Erythroblast (primary cell): ENCODE measurements at regions not wholly inside any gene's neighbourhood (a gene's known extent, or its start where the extent isn't known, plus 50 kb on each side); places are given as distances from the start of the nearest gene placed in this dataset.
"Not testable (repeated sequence)": the region's sequence is repeated elsewhere in the genome, so short reads cannot be mapped to it uniquely, and the experiment has no call there.

ENCODE experiments used
- GATA1 ChIP-seq: IDR thresholded peaks from 2 replicates; pipeline ENCODE4 v1.6.1; 2011; ENCODE audit warnings: low read depth, mild to moderate bottlenecking, control low read depth, low read length, moderate library complexity
- POLR2A ChIP-seq: IDR thresholded peaks from 2 replicates; pipeline ENCODE4 v1.6.1; 2011; ENCODE audit warnings: mild to moderate bottlenecking, low read length

DNA sequence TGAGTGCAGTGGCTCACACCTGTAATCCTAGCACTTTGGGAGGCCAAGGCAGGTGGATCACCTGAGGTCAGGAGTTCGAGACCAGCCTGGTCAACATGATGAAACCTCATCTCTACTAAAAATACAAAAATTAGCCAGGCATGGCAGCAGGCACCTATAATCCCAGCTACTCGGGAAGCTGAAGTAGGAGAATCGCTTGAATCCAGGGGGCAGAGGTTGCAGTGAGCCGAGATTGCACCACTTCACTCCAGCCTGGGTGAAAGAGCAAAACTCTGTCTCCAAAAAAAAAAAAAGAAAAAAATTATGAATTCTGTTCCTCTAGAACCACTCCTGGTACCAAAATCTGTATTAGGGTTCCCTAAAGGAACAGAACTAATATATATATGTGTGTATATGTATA lies 161.2 kb downstream of the CYP26A1 start:
- not testable (repeated sequence) for TF ChIP-seq GATA1, POLR2A
